ENCODE measurements at regions not wholly inside any gene's neighbourhood (a gene's known extent, or its start where the extent isn't known, plus 50 kb on each side); places are given as distances from the start of the nearest gene placed in this dataset.

GRCh38 chr10:3455385-3456334, 283.1 kb upstream of the PITRM1 start:
- peaks cover 22% of the 10 kb centered on the region for H3K4me1 ChIP-seq
- H3K27me3 ChIP-seq, result no peaks in the 10 kb centered on the region
- H3K4me3 ChIP-seq, result 0 out of 2 replicates have a peak overlapping the region, but pooled peaks have one; percentile 26
- peaks cover 32% of the 10 kb centered on the region for H3K9me3 ChIP-seq
- 0 out of 2 replicates have a peak, but pooled peaks have one; percentile 27 for TF ChIP-seq Cebpa-rat (IDR thresholded peaks at IDR 0.05)
- H3K4me2 ChIP-seq, result peak overlapping the region; percentile 78
- no peaks in the 10 kb centered on the region for H3K36me3 ChIP-seq
- no peaks in the 10 kb centered on the region for H4K20me1 ChIP-seq
- H3K9ac ChIP-seq, result peak overlapping the region; percentile 43; the same call in 1 of the 2 replicates
- peak overlapping the region; percentile 62 for H3K27ac ChIP-seq

GRCh38 chr10:3452683-3453361, 280.2 kb upstream of the PITRM1 start:
- Histone ChIP-seq H3K9me3 (peaks cover 14% of the 10 kb centered on the region), H3K4me1 (peaks cover 22% of the 10 kb centered on the region), H4K20me1 (no peaks in the 10 kb centered on the region), H3K4me3 (no peak overlapping the region), H3K27me3 (no peaks in the 10 kb centered on the region), H3K27ac (no peak overlapping the region), H3K9ac (no peak overlapping the region), H3K36me3 (no peaks in the 10 kb centered on the region), H3K4me2 (no peak overlapping the region)
- no peak for TF ChIP-seq Cebpa-rat (IDR thresholded peaks at IDR 0.05)

- no peak for TF ChIP-seq Cebpa-rat (IDR thresholded peaks at IDR 0.05)
- Histone ChIP-seq H3K4me2 (no peak overlapping the region), H3K36me3 (no peaks in the 10 kb centered on the region), H3K4me1 (peaks cover 22% of the 10 kb centered on the region), H3K9ac (no peak overlapping the region), H4K20me1 (no peaks in the 10 kb centered on the region), H3K9me3 (peaks cover 8% of the 10 kb centered on the region), H3K27ac (no peak overlapping the region), H3K27me3 (no peaks in the 10 kb centered on the region), H3K4me3 (no peak overlapping the region)
Observed at GRCh38 chr10:3452173-3452626, 279.6 kb upstream of the PITRM1 start.

GRCh38 chr10:3451516-3452172, 279.1 kb upstream of the PITRM1 start:
- Histone ChIP-seq H3K36me3 (no peaks in the 10 kb centered on the region), H3K4me1 (peaks cover 21% of the 10 kb centered on the region), H3K4me3 (no peak overlapping the region), H3K4me2 (no peak overlapping the region), H4K20me1 (no peaks in the 10 kb centered on the region), H3K9ac (no peak overlapping the region), H3K27ac (no peak overlapping the region), H3K9me3 (peaks cover 3% of the 10 kb centered on the region), H3K27me3 (no peaks in the 10 kb centered on the region)
- no peak for TF ChIP-seq Cebpa-rat (IDR thresholded peaks at IDR 0.05)

GRCh38 chr10:3446221-3446620, 273.6 kb upstream of the PITRM1 start:
- Histone ChIP-seq H3K9me3 (no peaks in the 10 kb centered on the region), H3K36me3 (no peaks in the 10 kb centered on the region), H3K27me3 (no peaks in the 10 kb centered on the region), H4K20me1 (no peaks in the 10 kb centered on the region), H3K9ac (no peak overlapping the region), H3K4me3 (no peak overlapping the region), H3K4me2 (no peak overlapping the region), H3K27ac (no peak overlapping the region), H3K4me1 (no peaks in the 10 kb centered on the region)
- no peak for TF ChIP-seq Cebpa-rat (IDR thresholded peaks at IDR 0.05)

- Histone ChIP-seq H3K4me3 (no peak overlapping the region), H3K9ac (no peak overlapping the region), H3K27ac (no peak overlapping the region), H4K20me1 (no peaks in the 10 kb centered on the region), H3K27me3 (no peaks in the 10 kb centered on the region), H3K9me3 (no peaks in the 10 kb centered on the region), H3K4me1 (no peaks in the 10 kb centered on the region), H3K4me2 (no peak overlapping the region), H3K36me3 (no peaks in the 10 kb centered on the region)
- TF ChIP-seq Cebpa-rat (IDR thresholded peaks at IDR 0.05), result no peak
Observed at GRCh38 chr10:3445648-3446047, 273.1 kb upstream of the PITRM1 start.

GRCh38 chr10:3442451-3442990, 269.9 kb upstream of the PITRM1 start:
- no peaks in the 10 kb centered on the region for H3K27me3 ChIP-seq
- no peaks in the 10 kb centered on the region for H3K36me3 ChIP-seq
- no peaks in the 10 kb centered on the region for H4K20me1 ChIP-seq
- H3K4me1 ChIP-seq, result no peaks in the 10 kb centered on the region
- H3K4me3 ChIP-seq, result no peak overlapping the region
- TF ChIP-seq Cebpa-rat (IDR thresholded peaks at IDR 0.05), result no peak
- no peak overlapping the region for H3K9ac ChIP-seq
- H3K9me3 ChIP-seq, result peaks cover 14% of the 10 kb centered on the region
- no peak overlapping the region for H3K4me2 ChIP-seq
- H3K27ac ChIP-seq, result no peak overlapping the region

- Histone ChIP-seq H3K4me2 (no peak overlapping the region), H3K27ac (no peak overlapping the region), H3K9ac (no peak overlapping the region), H3K4me3 (no peak overlapping the region), H3K9me3 (peaks cover 14% of the 10 kb centered on the region), H4K20me1 (no peaks in the 10 kb centered on the region), H3K4me1 (no peaks in the 10 kb centered on the region), H3K36me3 (no peaks in the 10 kb centered on the region), H3K27me3 (no peaks in the 10 kb centered on the region)
- no peak for TF ChIP-seq Cebpa-rat (IDR thresholded peaks at IDR 0.05)
Observed at GRCh38 chr10:3439183-3439582, 266.6 kb upstream of the PITRM1 start.

GRCh38 chr10:3438606-3439005, 266.0 kb upstream of the PITRM1 start:
- no peaks in the 10 kb centered on the region for H3K27me3 ChIP-seq
- H3K4me1 ChIP-seq, result no peaks in the 10 kb centered on the region
- no peaks in the 10 kb centered on the region for H4K20me1 ChIP-seq
- no peaks in the 10 kb centered on the region for H3K36me3 ChIP-seq
- TF ChIP-seq Cebpa-rat (IDR thresholded peaks at IDR 0.05), result no peak
- H3K27ac ChIP-seq, result no peak overlapping the region
- H3K9me3 ChIP-seq, result peaks cover 14% of the 10 kb centered on the region
- no peak overlapping the region for H3K4me2 ChIP-seq
- no peak overlapping the region for H3K4me3 ChIP-seq
- no peak overlapping the region for H3K9ac ChIP-seq
